ENCODE measurements at regions not wholly inside any gene's neighbourhood (a gene's known extent, or its start where the extent isn't known, plus 50 kb on each side); places are given as distances from the start of the nearest gene placed in this dataset.

- no peak for TF ChIP-seq CTCF (IDR thresholded peaks at IDR 0.05; ENCODE audit: unreplicated experiment)
- Mint-ChIP-seq H3K4me3 (ENCODE audit: unreplicated experiment) (no peak overlapping the region), H3K4me1 (ENCODE audit: unreplicated experiment) (peaks cover 4% of the 10 kb centered on the region), H3K27ac (ENCODE audit: unreplicated experiment) (no peak overlapping the region), H3K9me3 (ENCODE audit: unreplicated experiment) (no peaks in the 10 kb centered on the region), H3K27me3 (ENCODE audit: unreplicated experiment) (peaks cover 2% of the 10 kb centered on the region), H3K36me3 (ENCODE audit: low read depth, unreplicated experiment) (no peaks in the 10 kb centered on the region)
- DNase-seq (ENCODE audit: low spot score), result no peak
Observed at GRCh38 chr14:53855127-53855526, 101.5 kb downstream of the BMP4 start.

- no peak for TF ChIP-seq CTCF (IDR thresholded peaks at IDR 0.05; ENCODE audit: unreplicated experiment)
- H3K36me3 Mint-ChIP-seq (ENCODE audit: low read depth, unreplicated experiment), result no peaks in the 10 kb centered on the region
- no peak overlapping the region for H3K4me3 Mint-ChIP-seq (ENCODE audit: unreplicated experiment)
- H3K9me3 Mint-ChIP-seq (ENCODE audit: unreplicated experiment), result no peaks in the 10 kb centered on the region
- H3K4me1 Mint-ChIP-seq (ENCODE audit: unreplicated experiment), result peaks cover 4% of the 10 kb centered on the region
- no peaks in the 10 kb centered on the region for H3K27me3 Mint-ChIP-seq (ENCODE audit: unreplicated experiment)
- no peak overlapping the region for H3K27ac Mint-ChIP-seq (ENCODE audit: unreplicated experiment)
- DNase-seq (ENCODE audit: low spot score), result no peak
Observed at GRCh38 chr14:53851394-53852090, 105.1 kb downstream of the BMP4 start.

DNA sequence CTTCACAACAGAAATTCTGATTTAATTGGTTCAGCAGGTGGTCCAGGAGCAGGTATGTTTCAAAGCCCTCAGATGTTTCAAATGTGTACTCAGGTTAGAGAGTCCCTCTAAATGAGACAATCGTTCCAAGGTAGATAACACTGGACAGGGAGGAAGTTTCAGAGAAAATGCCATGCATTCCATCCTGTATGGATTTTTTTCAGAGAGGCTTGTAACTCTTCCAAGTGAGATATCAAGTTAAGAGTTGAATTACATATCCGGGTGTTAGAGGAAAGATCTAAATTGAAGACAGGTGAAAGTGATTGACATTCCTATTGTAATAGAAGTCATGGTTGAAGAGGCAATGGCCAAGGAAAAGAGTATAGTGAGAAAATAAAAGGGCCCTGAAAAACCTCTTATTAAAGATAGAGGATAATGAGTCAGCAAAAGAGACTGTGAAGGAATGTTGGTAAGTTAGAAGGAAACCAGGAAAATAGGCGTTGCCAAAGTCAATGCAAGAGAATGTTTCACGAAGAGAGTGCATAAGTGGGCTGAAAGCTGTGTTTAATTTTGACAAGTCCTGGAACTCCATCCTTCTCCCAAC lies 105.8 kb downstream of the BMP4 start:
- H3K36me3 Mint-ChIP-seq (ENCODE audit: low read depth, unreplicated experiment), result no peaks in the 10 kb centered on the region
- H3K4me3 Mint-ChIP-seq (ENCODE audit: unreplicated experiment), result no peak overlapping the region
- no peak for DNase-seq (ENCODE audit: low spot score)
- TF ChIP-seq CTCF (IDR thresholded peaks at IDR 0.05; ENCODE audit: unreplicated experiment), result no peak
- H3K27ac Mint-ChIP-seq (ENCODE audit: unreplicated experiment), result no peak overlapping the region
- H3K9me3 Mint-ChIP-seq (ENCODE audit: unreplicated experiment), result no peaks in the 10 kb centered on the region
- peaks cover 4% of the 10 kb centered on the region for H3K4me1 Mint-ChIP-seq (ENCODE audit: unreplicated experiment)
- no peaks in the 10 kb centered on the region for H3K27me3 Mint-ChIP-seq (ENCODE audit: unreplicated experiment)

DNA sequence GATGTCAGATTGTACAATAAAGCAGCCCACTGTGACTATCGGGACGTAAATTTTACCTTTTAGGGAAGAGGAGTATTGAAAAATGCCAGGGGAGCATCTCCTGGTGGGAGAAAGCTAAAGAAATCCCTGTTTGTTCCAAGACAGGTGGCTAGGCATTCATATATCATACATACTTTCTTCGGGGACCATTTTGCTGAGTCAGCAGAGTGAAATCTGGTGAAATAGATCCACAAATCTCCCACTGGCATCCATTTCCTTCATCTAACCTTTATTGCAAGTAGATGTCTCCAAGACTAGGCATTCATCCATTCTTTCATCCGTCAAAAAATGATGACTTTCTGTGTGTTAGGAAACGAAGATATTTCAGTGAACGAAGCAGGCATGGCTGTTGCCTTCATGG lies 107.1 kb downstream of the BMP4 start:
- no peak for DNase-seq (ENCODE audit: low spot score)
- peaks cover 4% of the 10 kb centered on the region for H3K4me1 Mint-ChIP-seq (ENCODE audit: unreplicated experiment)
- H3K36me3 Mint-ChIP-seq (ENCODE audit: low read depth, unreplicated experiment), result no peaks in the 10 kb centered on the region
- no peaks in the 10 kb centered on the region for H3K9me3 Mint-ChIP-seq (ENCODE audit: unreplicated experiment)
- no peak overlapping the region for H3K27ac Mint-ChIP-seq (ENCODE audit: unreplicated experiment)
- no peaks in the 10 kb centered on the region for H3K27me3 Mint-ChIP-seq (ENCODE audit: unreplicated experiment)
- no peak for TF ChIP-seq CTCF (IDR thresholded peaks at IDR 0.05; ENCODE audit: unreplicated experiment)
- no peak overlapping the region for H3K4me3 Mint-ChIP-seq (ENCODE audit: unreplicated experiment)

GRCh38 chr14:53848854-53849253 lies 107.8 kb downstream of the BMP4 start:
- H3K27me3 Mint-ChIP-seq (ENCODE audit: unreplicated experiment), result no peaks in the 10 kb centered on the region

More at GRCh38 chr14:53848854-53849253, 107.8 kb downstream of the BMP4 start:
- Mint-ChIP-seq H3K4me3 (ENCODE audit: unreplicated experiment) (no peak overlapping the region), H3K27ac (ENCODE audit: unreplicated experiment) (no peak overlapping the region), H3K4me1 (ENCODE audit: unreplicated experiment) (peaks cover 4% of the 10 kb centered on the region), H3K9me3 (ENCODE audit: unreplicated experiment) (no peaks in the 10 kb centered on the region), H3K36me3 (ENCODE audit: low read depth, unreplicated experiment) (no peaks in the 10 kb centered on the region)
- no peak for TF ChIP-seq CTCF (IDR thresholded peaks at IDR 0.05; ENCODE audit: unreplicated experiment)
- DNase-seq (ENCODE audit: low spot score), result no peak

All from endothelial cell (in vitro differentiated cells).